Esophagus (tissue), 2 donors: ENCODE measurements at regions not wholly inside any gene's neighbourhood (a gene's known extent, or its start where the extent isn't known, plus 50 kb on each side); places are given as distances from the start of the nearest gene placed in this dataset.
A peak's percentile ranks its signal among the peaks of the same experiment; 100 is the strongest.

ENCODE experiments used
- H3K27ac ChIP-seq, 2 donors: one replicate each; pipeline ENCODE4 v1.5.1; 2013; ENCODE audit warnings: low read depth in 2 of 2, mild to moderate bottlenecking in 2 of 2, inconsistent platforms in 1 of 2, low read length in 1 of 2, moderate library complexity in 1 of 2
- H3K27me3 ChIP-seq, 2 donors: one replicate each; pipeline ENCODE4 v1.6.1; 2013; ENCODE audit warnings: low read length in 2 of 2, control low read depth in 1 of 2, mild to moderate bottlenecking in 1 of 2; ENCODE audit not compliant: insufficient read depth in 2 of 2, control insufficient read depth in 1 of 2
- H3K36me3 ChIP-seq, 2 donors: one replicate each; pipeline ENCODE4 v1.6.1; 2013; ENCODE audit warnings: low read length in 1 of 2; ENCODE audit not compliant: control insufficient read depth in 2 of 2, insufficient read depth in 2 of 2
- H3K4me1 ChIP-seq, 2 donors: one replicate each; pipeline ENCODE4 v1.6.1; 2013; ENCODE audit warnings: low read length in 1 of 2; ENCODE audit not compliant: control insufficient read depth in 2 of 2, insufficient read depth in 2 of 2
- H3K4me3 ChIP-seq, 2 donors: one replicate each; pipeline ENCODE4 v1.5.1; 2013; ENCODE audit warnings: low read length in 2 of 2, mild to moderate bottlenecking in 2 of 2, low read depth in 1 of 2, moderate library complexity in 1 of 2
- H3K9me3 ChIP-seq, 2 donors: one replicate each; pipeline ENCODE4 v1.6.1; 2013; ENCODE audit warnings: mild to moderate bottlenecking in 2 of 2, low read depth in 1 of 2, low read length in 1 of 2, moderate library complexity in 1 of 2; ENCODE audit not compliant: control insufficient read depth in 2 of 2, insufficient read depth in 1 of 2
- WGBS, 2 donors: extraction: QIAGEN DNeasy Blood & Tissue Kit; methylation state at CpG; one replicate each; pipeline ENCODE4 v1.1.7; 2013; 5-methylcytosine and 5-hydroxymethylcytosine counted together
- donor health status: healthy with polysubstance abuse.
- donor health status: Bipolar disorder and iron deficiency.

DNA sequence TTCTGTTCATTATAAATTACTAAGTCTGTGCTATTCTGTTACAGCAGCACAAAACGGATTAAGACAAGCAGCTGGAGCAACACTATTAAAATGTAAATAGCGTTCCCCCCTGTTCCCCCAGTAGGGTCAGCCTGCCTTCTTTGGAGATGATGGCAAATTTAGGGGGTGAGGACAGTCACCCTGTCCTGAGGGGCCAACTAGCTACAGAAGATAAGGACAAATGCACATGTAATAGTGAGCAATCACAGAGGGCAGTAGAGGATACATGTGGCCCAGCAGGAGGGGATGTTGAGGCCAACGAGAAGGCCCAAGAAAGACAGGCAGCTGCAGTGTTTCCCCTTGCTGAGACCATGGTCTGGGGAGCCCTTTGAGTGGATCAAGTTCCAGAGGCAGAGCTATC lies 266.7 kb upstream of the CDYL start:
- no peak overlapping the region for H3K27ac ChIP-seq
- 83 to 89% methylated on average over 3 of the region's 3 CpGs for WGBS, 2 donors
- H3K27me3 ChIP-seq: no peaks in the 10 kb centered on the region
- no peak overlapping the region for H3K4me3 ChIP-seq
- no peaks in the 10 kb centered on the region for H3K36me3 ChIP-seq
- H3K4me1 ChIP-seq: peaks cover 0 to 3% of the 10 kb centered on the region in 2 donors
- no peaks in the 10 kb centered on the region for H3K9me3 ChIP-seq

DNA sequence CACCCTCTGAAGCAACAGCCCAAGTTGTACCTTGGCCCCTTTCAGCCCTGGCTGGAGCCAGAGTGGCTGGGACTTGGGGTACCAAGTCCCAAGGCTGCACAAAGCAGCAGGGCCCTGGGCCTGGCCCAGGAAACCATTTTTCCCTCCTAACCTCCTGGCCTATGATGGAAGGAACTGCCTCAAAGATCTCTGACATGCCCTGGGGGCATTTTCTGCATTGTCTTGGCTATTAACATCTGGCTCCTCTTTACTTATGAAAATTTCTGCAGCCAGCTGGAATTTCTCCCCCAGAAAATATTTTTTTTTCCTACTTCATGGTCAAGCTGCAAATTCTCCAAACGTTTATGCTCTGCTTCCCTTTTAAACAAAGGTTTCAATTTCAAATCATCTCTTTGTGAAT lies 269.4 kb upstream of the CDYL start:
- WGBS, 2 donors: 27 to 33% methylated on average over 1 of the region's 1 CpG
- H3K4me1 ChIP-seq: peaks cover 0 to 3% of the 10 kb centered on the region in 2 donors
- H3K36me3 ChIP-seq: no peaks in the 10 kb centered on the region
- H3K27me3 ChIP-seq: no peaks in the 10 kb centered on the region
- no peaks in the 10 kb centered on the region for H3K9me3 ChIP-seq
- no peak overlapping the region for H3K27ac ChIP-seq
- no peak overlapping the region for H3K4me3 ChIP-seq

DNA sequence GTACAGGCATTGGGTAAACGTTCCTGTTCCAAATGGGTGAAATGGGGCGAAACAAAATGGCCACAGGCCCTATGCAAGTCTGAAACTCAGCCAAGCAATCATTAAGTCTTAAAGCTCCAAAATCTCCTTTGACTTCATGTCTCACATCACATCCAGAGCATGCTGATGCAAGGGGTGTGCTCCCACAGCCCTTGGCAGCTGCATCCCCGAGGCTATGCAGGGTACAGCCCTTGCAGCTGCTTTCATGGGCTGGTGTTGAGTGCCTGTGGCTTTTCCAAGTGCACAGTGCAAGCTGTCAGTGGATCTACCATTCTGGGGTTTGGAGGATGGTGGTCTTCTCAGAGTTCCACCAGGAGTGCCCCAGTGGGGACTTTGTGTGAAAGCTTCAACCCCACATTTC lies 270.0 kb upstream of the CDYL start:
- 45 to 57% methylated on average over 3 of the region's 3 CpGs for WGBS, 2 donors
- Histone ChIP-seq H3K4me1 (peaks cover 0 to 3% of the 10 kb centered on the region in 2 donors), H3K27ac (no peak overlapping the region), H3K36me3 (no peaks in the 10 kb centered on the region), H3K9me3 (no peaks in the 10 kb centered on the region), H3K27me3 (no peaks in the 10 kb centered on the region), H3K4me3 (no peak overlapping the region)

DNA sequence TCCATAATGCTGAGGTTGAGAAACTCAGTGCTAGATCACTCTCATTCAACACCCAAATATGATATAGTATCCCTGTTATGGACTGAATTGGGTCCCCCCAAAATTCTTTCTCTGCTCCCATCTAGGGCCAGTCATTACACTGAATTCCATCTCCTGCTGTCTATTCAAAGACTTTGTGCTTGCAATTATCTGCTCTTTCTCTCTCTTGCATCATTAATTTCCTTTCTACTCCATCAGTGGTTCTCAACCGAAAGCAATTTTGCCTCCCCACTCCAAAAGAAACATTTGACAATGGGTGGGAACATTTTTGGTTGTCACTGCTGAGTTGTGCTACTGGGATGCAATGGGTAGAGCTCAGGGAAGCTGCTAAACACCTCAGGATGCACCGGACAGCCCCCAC lies 271.5 kb upstream of the CDYL start:
- Histone ChIP-seq H3K36me3 (no peaks in the 10 kb centered on the region), H3K27ac (no peak overlapping the region), H3K27me3 (no peaks in the 10 kb centered on the region), H3K4me1 (peaks cover 0 to 2% of the 10 kb centered on the region in 2 donors), H3K4me3 (no peak overlapping the region), H3K9me3 (no peaks in the 10 kb centered on the region)
- 85 to 90% methylated on average over 2 of the region's 2 CpGs for WGBS, 2 donors

DNA sequence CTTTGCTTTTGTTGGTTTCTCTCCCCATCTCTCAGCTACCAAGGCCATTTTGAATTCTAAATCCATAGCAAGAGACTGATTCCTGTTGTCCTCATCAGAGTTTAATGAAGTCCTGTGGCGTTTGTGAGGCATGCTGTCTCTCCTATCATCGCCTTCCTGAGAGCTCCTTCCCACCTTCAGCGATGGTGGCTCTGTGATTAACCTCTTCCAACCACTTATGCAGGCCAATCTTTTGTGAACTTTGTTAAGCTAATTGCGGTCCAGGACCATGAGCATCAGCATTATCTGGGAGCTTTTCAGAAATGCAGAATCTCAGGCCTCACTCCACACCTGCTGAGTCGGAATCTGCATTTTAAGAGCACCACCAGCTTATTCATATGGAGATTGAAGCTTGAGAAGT lies 272.5 kb upstream of the CDYL start:
- no peaks in the 10 kb centered on the region for H3K27me3 ChIP-seq
- no peaks in the 10 kb centered on the region for H3K36me3 ChIP-seq
- no peak overlapping the region for H3K4me3 ChIP-seq
- no peak overlapping the region for H3K27ac ChIP-seq
- no peaks in the 10 kb centered on the region for H3K9me3 ChIP-seq
- 63 to 69% methylated on average over 5 of the region's 5 CpGs for WGBS, 2 donors
- H3K4me1 ChIP-seq: peaks cover 0 to 2% of the 10 kb centered on the region in 2 donors

DNA sequence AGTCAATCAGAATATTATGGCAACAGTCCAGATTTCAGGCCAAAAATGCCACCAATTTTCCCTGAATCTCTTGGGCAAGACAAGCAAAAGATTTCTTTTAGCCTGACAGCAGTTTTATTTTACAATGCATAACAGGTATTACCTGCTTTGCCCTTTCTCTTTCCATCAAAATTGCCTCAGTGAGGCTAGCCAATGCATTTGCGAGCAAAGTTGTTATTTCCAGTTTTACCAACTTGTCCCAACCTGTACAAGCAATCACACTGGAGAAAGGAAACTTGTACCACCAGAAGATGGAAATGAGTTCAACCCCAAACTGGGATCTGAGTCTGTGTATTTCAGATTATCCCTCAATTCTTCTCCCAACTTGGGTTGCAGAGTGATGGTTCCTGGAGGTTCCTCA lies 279.9 kb upstream of the CDYL start:
- Histone ChIP-seq H3K9me3 (no peaks in the 10 kb centered on the region), H3K4me1 (peaks cover 0 to 5% of the 10 kb centered on the region in 2 donors), H3K4me3 (no peak overlapping the region), H3K27ac (peak overlapping the region; percentile 58 to 70), H3K27me3 (no peaks in the 10 kb centered on the region), H3K36me3 (no peaks in the 10 kb centered on the region)
- WGBS, 2 donors: 53 to 73% methylated on average over 1 of the region's 1 CpG

DNA sequence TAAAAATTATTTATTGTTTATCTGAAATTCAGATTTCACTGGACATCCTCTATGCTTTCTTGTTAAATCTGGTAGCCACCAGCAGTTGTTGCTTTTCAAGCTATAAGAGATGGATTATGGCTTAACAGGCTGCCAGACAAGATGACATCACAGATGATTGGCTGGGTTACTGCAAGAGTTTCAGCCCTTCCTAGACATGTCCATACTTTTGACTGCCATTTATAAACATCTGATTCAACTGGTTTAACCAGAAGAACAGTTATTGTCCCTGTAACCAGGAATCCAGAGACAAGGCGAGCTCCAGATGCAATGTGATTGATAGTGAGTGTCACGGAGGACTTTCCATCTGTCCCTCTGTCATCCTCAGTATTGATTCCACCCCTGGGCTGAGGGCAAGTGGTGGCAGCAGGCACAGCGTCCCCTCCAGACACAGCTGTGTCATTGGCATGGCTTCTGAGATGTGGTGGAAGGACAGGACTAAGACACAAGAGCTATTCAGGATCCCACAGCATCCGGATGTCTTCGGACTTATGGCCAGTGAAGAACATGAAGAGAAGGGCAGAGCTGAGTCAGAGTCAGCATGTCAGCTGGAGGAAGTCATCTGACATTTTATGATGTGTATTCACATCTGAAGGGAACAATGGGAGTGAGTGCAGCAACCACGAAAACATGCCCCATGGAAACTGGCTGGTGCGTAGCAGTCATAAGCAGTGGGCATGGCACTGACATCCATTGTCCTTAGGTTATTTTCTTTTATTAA lies 284.5 kb upstream of the CDYL start:
- Histone ChIP-seq H3K27ac (peak overlapping the region; percentile 73 to 95), H3K36me3 (no peaks in the 10 kb centered on the region), H3K4me3 (no peak overlapping the region), H3K9me3 (peaks cover 0 to 10% of the 10 kb centered on the region in 2 donors), H3K27me3 (no peaks in the 10 kb centered on the region), H3K4me1 (peaks cover 0 to 17% of the 10 kb centered on the region in 2 donors)
- 69 to 77% methylated on average over 7 of the region's 7 CpGs for WGBS, 2 donors

DNA sequence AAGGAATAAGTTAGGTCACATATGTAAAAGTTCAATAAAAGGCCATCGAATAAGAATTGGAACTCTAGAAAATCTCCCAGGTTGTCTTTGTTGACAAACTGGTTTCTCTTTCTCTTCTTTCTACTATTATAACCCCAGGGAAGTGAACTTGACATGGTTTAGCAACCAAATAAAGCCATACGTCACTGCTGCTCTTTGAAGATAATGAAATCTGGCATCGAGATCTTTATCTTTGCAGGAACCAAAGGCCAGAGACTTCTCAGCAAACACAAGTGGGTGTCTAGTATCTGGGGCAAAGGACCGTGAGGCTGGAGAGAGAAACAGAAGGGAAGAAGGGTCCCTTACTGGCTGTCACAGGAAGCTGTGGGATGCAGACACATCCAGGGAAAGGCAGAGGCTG lies 286.7 kb upstream of the CDYL start:
- WGBS, 2 donors: 49 to 57% methylated on average over 4 of the region's 4 CpGs
- H3K4me1 ChIP-seq: peaks cover 0 to 15% of the 10 kb centered on the region in 2 donors
- peak overlapping the region; percentile 40 to 80 for H3K27ac ChIP-seq
- no peak overlapping the region for H3K4me3 ChIP-seq
- H3K36me3 ChIP-seq: no peaks in the 10 kb centered on the region
- peaks cover 0 to 10% of the 10 kb centered on the region in 2 donors for H3K9me3 ChIP-seq
- no peaks in the 10 kb centered on the region for H3K27me3 ChIP-seq

DNA sequence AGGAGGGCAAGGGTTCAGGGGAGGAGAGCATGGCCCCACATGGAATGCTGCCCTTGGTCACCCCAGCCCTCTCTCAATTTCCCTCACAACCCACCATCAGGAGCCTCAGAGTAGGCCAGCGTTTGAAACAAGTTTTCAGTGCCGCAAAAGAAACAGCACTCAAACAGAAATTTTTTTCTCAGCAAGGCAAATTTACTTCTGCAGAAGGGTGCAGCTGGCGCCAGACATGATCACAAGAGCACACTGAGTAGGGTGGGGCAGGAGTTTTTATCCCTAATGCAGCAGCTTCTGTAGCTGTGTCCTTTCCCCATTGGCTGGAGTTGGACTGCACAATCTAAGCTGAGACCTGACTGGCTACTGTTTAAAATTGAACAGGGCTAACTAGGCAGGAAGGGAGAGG lies 287.8 kb upstream of the CDYL start:
- Histone ChIP-seq H3K27ac (no peak overlapping the region), H3K4me3 (no peak overlapping the region), H3K4me1 (peaks cover 0 to 15% of the 10 kb centered on the region in 2 donors), H3K9me3 (peaks cover 0 to 10% of the 10 kb centered on the region in 2 donors), H3K27me3 (no peaks in the 10 kb centered on the region), H3K36me3 (no peaks in the 10 kb centered on the region)
- WGBS, 2 donors: 96 to 98% methylated on average over 3 of the region's 3 CpGs

DNA sequence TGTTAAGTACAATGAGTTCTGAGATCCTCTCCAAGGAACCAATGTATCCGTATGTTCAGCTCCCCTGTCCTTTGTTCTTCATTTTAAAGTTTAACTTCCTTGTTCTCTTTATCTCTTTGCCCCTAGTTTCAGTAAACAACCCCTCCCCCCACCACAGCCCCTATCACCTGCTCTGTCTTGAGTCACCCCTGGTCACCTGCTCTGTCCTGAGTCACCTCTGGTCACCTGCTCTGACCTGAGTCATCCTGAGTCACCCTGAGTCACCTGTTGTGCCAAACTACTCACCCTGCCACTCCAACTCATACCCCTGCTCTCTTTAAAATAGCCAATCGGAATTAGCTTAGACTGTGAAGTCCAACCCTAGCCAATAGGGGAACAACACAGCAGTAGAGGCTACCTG lies 288.7 kb upstream of the CDYL start:
- 77 to 87% methylated on average over 2 of the region's 2 CpGs for WGBS, 2 donors

More for the DNA sequence above, 288.7 kb upstream of the CDYL start:
- H3K36me3 ChIP-seq: no peaks in the 10 kb centered on the region
- no peak overlapping the region for H3K27ac ChIP-seq
- H3K4me3 ChIP-seq: no peak overlapping the region
- peaks cover 0 to 15% of the 10 kb centered on the region in 2 donors for H3K4me1 ChIP-seq
- H3K27me3 ChIP-seq: no peaks in the 10 kb centered on the region
- peaks cover 0 to 11% of the 10 kb centered on the region in 2 donors for H3K9me3 ChIP-seq
